ENCODE measurements at regions not wholly inside any gene's neighbourhood (a gene's known extent, or its start where the extent isn't known, plus 50 kb on each side); places are given as distances from the start of the nearest gene placed in this dataset.

- TF ChIP-seq CTCF (conservative IDR thresholded peaks at IDR 0.05) (no peak), EZH2 (IDR thresholded peaks at IDR 0.05; ENCODE audit: low read depth) (no peak)
Measured at GRCh38 chr15:99917252-99917651, 184.0 kb upstream of the LYSMD4 start.

Data from PC-9 (cell line).